T-cell (primary cell): ENCODE measurements at regions not wholly inside any gene's neighbourhood (a gene's known extent, or its start where the extent isn't known, plus 50 kb on each side); places are given as distances from the start of the nearest gene placed in this dataset.

Source experiments
- ATAC-seq, 4 experiments: fragments of 200-7000 bp in 3 of 4; fragments of 150-1000 bp in 1 of 4; cut with Tn5 transposase; replicated peaks in 1 of 4; 1 replicate in 3 of 4; 2 replicates in 1 of 4; pipeline ENCODE4 v1.10.0; 2021; ENCODE audit warnings: moderate library complexity in 3 of 4, mild to moderate bottlenecking in 2 of 4, moderate number of reproducible peaks in 1 of 4
- CTCF ChIA-PET, 2 donors: fragments of 300-600 bp; sonication (Branson Sonifier 250); formaldehyde crosslinking; loops; one replicate each; lab custom pipeline; 2022; ENCODE audit warnings: antibody characterized with exemption in 2 of 2; lab: Charles Lee
- POLR2A ChIA-PET, 2 donors: fragments of 300-600 bp; sonication (Branson Sonifier 250); formaldehyde crosslinking; loops; one replicate each; lab custom pipeline; 2022; ENCODE audit warnings: antibody characterized with exemption in 2 of 2; lab: Charles Lee
- DNase-seq, 35 experiments: peaks; one replicate each; pipeline versions ENCODE4 v3.0.0 to v3.0.0-alpha.2; 2013 to 2023
- H3K27ac ChIP-seq: one replicate; pipeline ENCODE4 v1.5.1; 2013; ENCODE audit warnings: low read length
- H3K27me3 ChIP-seq, 2 experiments: replicated peaks in 1 of 2; 1 replicate in 1 of 2; 2 replicates in 1 of 2; pipeline versions ENCODE4 v1.6.1 to v1.7.0; 2013; ENCODE audit warnings: low read length in 1 of 2, mixed read lengths in 1 of 2; ENCODE audit not compliant: control insufficient read depth in 2 of 2, insufficient read depth in 2 of 2; ENCODE audit errors: extremely low read depth in 1 of 2
- H3K36me3 ChIP-seq, 2 donors: 1 replicate in 1 of 2; 2 replicates in 1 of 2; pipeline versions ENCODE4 v1.6.1 to v1.7.0; 2013; ENCODE audit warnings: low read length in 1 of 2; ENCODE audit not compliant: control insufficient read depth in 2 of 2, insufficient read depth in 1 of 2; ENCODE audit errors: extremely low read depth in 1 of 2
- H3K4me1 ChIP-seq, 2 experiments: 1 replicate in 1 of 2; 2 replicates in 1 of 2; pipeline versions ENCODE4 v1.6.1 to v1.7.0; 2013; ENCODE audit warnings: low read length in 2 of 2, mixed read lengths in 1 of 2; ENCODE audit not compliant: insufficient read depth in 2 of 2, control insufficient read depth in 1 of 2; ENCODE audit errors: extremely low read depth in 1 of 2
- H3K4me3 ChIP-seq, 2 donors: 1 replicate in 1 of 2; 2 replicates in 1 of 2; pipeline versions ENCODE4 v1.5.1 to v1.7.0; 2013; ENCODE audit warnings: mild to moderate bottlenecking in 2 of 2, low read length in 1 of 2, moderate library complexity in 1 of 2; ENCODE audit not compliant: control insufficient read depth in 1 of 2; ENCODE audit errors: extremely low read depth in 1 of 2
- H3K9me3 ChIP-seq: 2 replicates; pipeline ENCODE4 v1.7.0; 2013
- H3K27ac Mint-ChIP-seq, 2 donors: one replicate each; pipeline ENCODE4 v1.8.0; 2020 to 2021; ENCODE audit warnings: mild to moderate bottlenecking in 2 of 2, mixed read lengths in 2 of 2
- H3K27me3 Mint-ChIP-seq, 2 donors: one replicate each; pipeline ENCODE4 v1.8.0; 2021 to 2022; ENCODE audit warnings: mixed read lengths in 2 of 2
- H3K36me3 Mint-ChIP-seq: one replicate; pipeline ENCODE4 v1.8.0; 2021; ENCODE audit warnings: mixed read lengths
- H3K4me1 Mint-ChIP-seq, 3 donors: one replicate each; pipeline ENCODE4 v1.8.0; 2020 to 2022; ENCODE audit warnings: mixed read lengths in 3 of 3, mild to moderate bottlenecking in 1 of 3
- H3K4me3 Mint-ChIP-seq, 3 donors: one replicate each; pipeline ENCODE4 v1.8.0; 2020 to 2022; ENCODE audit warnings: mild to moderate bottlenecking in 3 of 3, mixed read lengths in 3 of 3, moderate library complexity in 3 of 3
- H3K9me3 Mint-ChIP-seq, 3 donors: one replicate each; pipeline ENCODE4 v1.8.0; 2020 to 2022; ENCODE audit warnings: mixed read lengths in 3 of 3
- WGBS: methylation state at CpG from one replicate; pipeline ENCODE4 v1.1.5; 2013; ENCODE audit warnings: missing lambda C conversion rate; ENCODE audit not compliant: insufficient coverage; 5-methylcytosine and 5-hydroxymethylcytosine counted together

- ATAC-seq: no peak
- CTCF ChIA-PET: no interaction called here
Measured at GRCh38 chr1:29427614-29428279, 191.4 kb downstream of the PTPRU start.

GRCh38 chr1:29426701-29427279, 190.5 kb downstream of the PTPRU start:
- H3K4me1 Mint-ChIP-seq: no peaks in the 10 kb centered on the region

More at GRCh38 chr1:29427614-29428279, 191.4 kb downstream of the PTPRU start:
- peaks cover 0 to 16% of the 10 kb centered on the region in 2 experiments for H3K27me3 ChIP-seq
- H3K4me3 Mint-ChIP-seq: no peak overlapping the region
- POLR2A ChIA-PET: no interaction called here
- no peaks in the 10 kb centered on the region for H3K9me3 ChIP-seq
- no peaks in the 10 kb centered on the region for H3K4me1 Mint-ChIP-seq
- no peaks in the 10 kb centered on the region for H3K36me3 ChIP-seq
- no peak for DNase-seq
- peaks cover 5 to 26% (median 9%) of the 10 kb centered on the region in 3 donors for H3K9me3 Mint-ChIP-seq
- no peaks in the 10 kb centered on the region for H3K36me3 Mint-ChIP-seq
- H3K27ac ChIP-seq: no peak overlapping the region
- WGBS: no CpG with 5 or more reads among the region's 3 CpGs
- no peak overlapping the region for H3K27ac Mint-ChIP-seq
- H3K4me1 ChIP-seq: no peaks in the 10 kb centered on the region
- no peak overlapping the region for H3K4me3 ChIP-seq
- H3K27me3 Mint-ChIP-seq: peaks cover 25 to 28% of the 10 kb centered on the region in 2 donors

DNA sequence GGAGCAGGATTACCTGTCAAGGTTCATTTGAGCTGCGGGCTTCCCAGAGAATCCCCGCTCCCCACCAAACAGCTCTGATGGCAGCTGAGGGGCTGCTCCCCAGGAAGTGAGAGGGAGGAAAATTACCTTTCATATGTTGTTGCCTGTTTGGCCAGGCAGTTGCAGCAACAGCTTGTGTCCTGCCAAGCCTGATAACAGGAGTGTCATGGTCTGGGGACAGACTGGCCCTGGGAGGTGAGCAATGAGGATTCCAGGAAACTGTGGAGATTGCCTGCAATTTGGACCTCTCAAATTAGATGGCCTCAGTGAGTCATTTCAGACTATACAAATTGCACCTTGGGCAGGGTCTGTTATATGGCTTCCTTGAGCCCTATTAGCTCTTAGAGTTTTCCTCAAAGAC, 189.3 kb downstream of the PTPRU start:
- no peak overlapping the region for H3K27ac Mint-ChIP-seq
- H3K4me1 ChIP-seq: no peaks in the 10 kb centered on the region
- H3K9me3 ChIP-seq: no peaks in the 10 kb centered on the region
- no peaks in the 10 kb centered on the region for H3K36me3 Mint-ChIP-seq
- H3K4me1 Mint-ChIP-seq: no peaks in the 10 kb centered on the region
- ATAC-seq: no peak
- H3K9me3 Mint-ChIP-seq: peaks cover 0 to 16% (median 5%) of the 10 kb centered on the region in 3 donors
- H3K4me3 ChIP-seq: no peak overlapping the region
- no peak overlapping the region for H3K27ac ChIP-seq
- H3K36me3 ChIP-seq: no peaks in the 10 kb centered on the region
- H3K4me3 Mint-ChIP-seq: no peak overlapping the region
- H3K27me3 ChIP-seq: peaks cover 0 to 15% of the 10 kb centered on the region in 2 experiments
- POLR2A ChIA-PET: no interaction called here
- peaks cover 27 to 33% of the 10 kb centered on the region in 2 donors for H3K27me3 Mint-ChIP-seq
- 90% methylated on average over 2 of the region's 2 CpGs for WGBS
- DNase-seq: no peak
- CTCF ChIA-PET: no interaction called here

More at GRCh38 chr1:29426701-29427279, 190.5 kb downstream of the PTPRU start:
- no peaks in the 10 kb centered on the region for H3K36me3 Mint-ChIP-seq
- no peak for ATAC-seq
- Histone ChIP-seq H3K4me3 (no peak overlapping the region), H3K36me3 (no peaks in the 10 kb centered on the region), H3K27ac (no peak overlapping the region), H3K9me3 (no peaks in the 10 kb centered on the region), H3K4me1 (no peaks in the 10 kb centered on the region), H3K27me3 (peaks cover 0 to 15% of the 10 kb centered on the region in 2 experiments)
- H3K27ac Mint-ChIP-seq: no peak overlapping the region
- H3K4me3 Mint-ChIP-seq: no peak overlapping the region
- CTCF ChIA-PET: no interaction called here
- POLR2A ChIA-PET: no interaction called here
- 80% methylated on average over 4 of the region's 7 CpGs for WGBS
- DNase-seq: no peak
- H3K27me3 Mint-ChIP-seq: peaks cover 24 to 28% of the 10 kb centered on the region in 2 donors
- H3K9me3 Mint-ChIP-seq: peaks cover 5 to 24% (median 5%) of the 10 kb centered on the region in 3 donors

DNA sequence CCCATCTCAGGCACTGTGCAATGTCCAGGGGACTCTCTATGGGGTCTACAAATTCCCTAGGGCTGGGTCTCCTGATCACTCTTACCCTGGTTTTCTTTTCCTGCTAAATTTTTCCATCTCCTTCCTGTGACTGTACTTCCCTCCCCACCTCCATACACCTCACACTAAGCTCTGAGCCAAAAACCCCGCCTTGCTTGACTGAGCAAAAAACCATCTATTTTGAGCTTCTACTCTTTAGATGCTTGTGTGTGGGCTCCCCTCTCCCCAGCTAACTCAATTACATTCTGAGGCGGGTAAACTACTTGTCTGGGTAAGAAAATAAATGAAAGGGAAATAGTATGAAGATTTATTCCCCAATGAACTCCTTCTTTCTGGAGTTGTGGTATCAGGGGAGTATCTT, 187.9 kb downstream of the PTPRU start:
- no CpG with 5 or more reads among the region's 2 CpGs for WGBS
- H3K4me3 ChIP-seq: no peak overlapping the region
- ATAC-seq: no peak
- H3K4me1 ChIP-seq: no peaks in the 10 kb centered on the region
- ChIA-PET CTCF (no interaction called here), POLR2A (no interaction called here)
- H3K27me3 Mint-ChIP-seq: peaks cover 23 to 39% of the 10 kb centered on the region in 2 donors
- H3K9me3 Mint-ChIP-seq: peaks cover 0 to 6% (median 3%) of the 10 kb centered on the region in 3 donors
- no peak for DNase-seq
- H3K36me3 ChIP-seq: no peaks in the 10 kb centered on the region
- peaks cover 0 to 13% of the 10 kb centered on the region in 2 experiments for H3K27me3 ChIP-seq
- H3K27ac Mint-ChIP-seq: no peak overlapping the region
- H3K27ac ChIP-seq: no peak overlapping the region
- H3K4me1 Mint-ChIP-seq: no peaks in the 10 kb centered on the region
- H3K4me3 Mint-ChIP-seq: no peak overlapping the region
- H3K9me3 ChIP-seq: no peaks in the 10 kb centered on the region
- no peaks in the 10 kb centered on the region for H3K36me3 Mint-ChIP-seq

- no peak for ATAC-seq
- Mint-ChIP-seq H3K4me1 (no peaks in the 10 kb centered on the region), H3K27ac (no peak overlapping the region), H3K27me3 (peaks cover 26 to 46% of the 10 kb centered on the region in 2 donors), H3K9me3 (peaks cover 0 to 4% (median 3%) of the 10 kb centered on the region in 3 donors), H3K36me3 (no peaks in the 10 kb centered on the region), H3K4me3 (no peak overlapping the region)
- Histone ChIP-seq H3K36me3 (no peaks in the 10 kb centered on the region), H3K9me3 (no peaks in the 10 kb centered on the region), H3K4me3 (no peak overlapping the region), H3K4me1 (no peaks in the 10 kb centered on the region), H3K27me3 (peaks cover 0 to 9% of the 10 kb centered on the region in 2 experiments), H3K27ac (no peak overlapping the region)
- no CpG with 5 or more reads among the region's 2 CpGs for WGBS
- ChIA-PET CTCF (no interaction called here), POLR2A (no interaction called here)
- no peak for DNase-seq
Measured at GRCh38 chr1:29420202-29420601, 183.9 kb downstream of the PTPRU start.

DNA sequence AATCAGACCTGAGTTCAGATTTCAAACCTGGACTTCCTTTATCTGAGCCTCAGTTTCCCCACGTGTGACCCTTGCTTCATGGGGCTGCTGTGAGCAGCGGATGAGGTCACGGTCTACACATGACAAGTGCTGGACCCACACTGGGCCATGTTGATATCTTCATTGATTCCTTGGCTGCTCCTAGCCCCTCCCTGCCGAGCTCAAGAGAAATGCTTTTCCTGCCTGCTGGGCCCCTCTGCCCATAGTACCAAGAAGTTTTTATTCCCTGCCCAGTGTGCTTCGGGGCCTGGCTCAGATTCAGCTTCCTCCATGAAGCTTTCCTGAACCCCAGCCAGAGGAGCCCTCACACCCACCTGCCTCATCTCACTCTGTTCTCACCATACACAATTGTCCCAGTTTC, 181.6 kb downstream of the PTPRU start:
- peaks cover 26 to 35% of the 10 kb centered on the region in 2 donors for H3K27me3 Mint-ChIP-seq
- peaks cover 0 to 5% (median 0%) of the 10 kb centered on the region in 3 donors for H3K4me1 Mint-ChIP-seq
- H3K27ac Mint-ChIP-seq: no peak overlapping the region
- Histone ChIP-seq H3K4me3 (no peak overlapping the region), H3K36me3 (no peaks in the 10 kb centered on the region), H3K9me3 (no peaks in the 10 kb centered on the region), H3K27ac (no peak overlapping the region), H3K27me3 (peaks cover 0 to 23% of the 10 kb centered on the region in 2 experiments), H3K4me1 (no peaks in the 10 kb centered on the region)
- ChIA-PET CTCF (no interaction called here), POLR2A (no interaction called here)
- ATAC-seq (no peak), DNase-seq (no peak)
- WGBS: 71% methylated on average over 5 of the region's 5 CpGs
- H3K4me3 Mint-ChIP-seq: no peak overlapping the region
- no peaks in the 10 kb centered on the region for H3K36me3 Mint-ChIP-seq
- peaks cover 0 to 4% (median 3%) of the 10 kb centered on the region in 3 donors for H3K9me3 Mint-ChIP-seq
